ENCODE measurements at regions not wholly inside any gene's neighbourhood (a gene's known extent, or its start where the extent isn't known, plus 50 kb on each side); places are given as distances from the start of the nearest gene placed in this dataset.
"Not testable (repeated sequence)": the region's sequence is repeated elsewhere in the genome, so short reads cannot be mapped to it uniquely, and the experiment has no call there.

DNA sequence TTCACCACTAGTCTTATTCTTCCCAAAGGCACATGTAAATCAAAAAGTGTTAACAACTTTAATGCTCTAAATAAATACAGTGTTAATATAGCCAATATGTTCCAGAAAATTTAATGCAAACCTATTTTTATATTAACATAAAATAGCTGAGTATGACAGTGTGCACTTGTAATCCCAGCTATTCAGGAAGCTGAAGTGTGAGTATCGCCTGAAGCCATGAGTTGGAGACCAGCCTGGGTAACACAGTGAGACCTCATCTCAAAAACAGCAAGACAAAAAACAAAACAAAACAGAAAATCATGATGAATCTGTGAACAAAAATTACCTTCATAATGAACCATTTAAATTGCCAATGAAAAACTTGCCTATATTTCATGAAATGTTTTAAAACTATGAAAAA lies 798.9 kb downstream of the SLC6A15 start (continued):
- TF ChIP-seq GLIS3 (CRISPR knock-in tag; IDR thresholded peaks at IDR 0.05) (no peak), TOX (CRISPR knock-in tag; IDR thresholded peaks at IDR 0.05; ENCODE audit: borderline replicate concordance) (no peak), ZC3H10 (CRISPR knock-in tag; IDR thresholded peaks at IDR 0.05) (no peak), PATZ1 (CRISPR knock-in tag; IDR thresholded peaks at IDR 0.05; ENCODE audit: borderline replicate concordance) (no peak), OSR1 (CRISPR knock-in tag; IDR thresholded peaks at IDR 0.05) (no peak), RARB (CRISPR knock-in tag; IDR thresholded peaks at IDR 0.05) (no peak), ZFP30 (CRISPR knock-in tag; IDR thresholded peaks at IDR 0.05) (no peak), ESRRG (CRISPR knock-in tag; IDR thresholded peaks at IDR 0.05) (no peak), ZNF8 (CRISPR knock-in tag; IDR thresholded peaks at IDR 0.05) (no peak), ZNF565 (CRISPR knock-in tag; conservative IDR thresholded peaks at IDR 0.05; ENCODE audit: low read depth) (no peak)
- TF ChIP-seq, protein P1, sequence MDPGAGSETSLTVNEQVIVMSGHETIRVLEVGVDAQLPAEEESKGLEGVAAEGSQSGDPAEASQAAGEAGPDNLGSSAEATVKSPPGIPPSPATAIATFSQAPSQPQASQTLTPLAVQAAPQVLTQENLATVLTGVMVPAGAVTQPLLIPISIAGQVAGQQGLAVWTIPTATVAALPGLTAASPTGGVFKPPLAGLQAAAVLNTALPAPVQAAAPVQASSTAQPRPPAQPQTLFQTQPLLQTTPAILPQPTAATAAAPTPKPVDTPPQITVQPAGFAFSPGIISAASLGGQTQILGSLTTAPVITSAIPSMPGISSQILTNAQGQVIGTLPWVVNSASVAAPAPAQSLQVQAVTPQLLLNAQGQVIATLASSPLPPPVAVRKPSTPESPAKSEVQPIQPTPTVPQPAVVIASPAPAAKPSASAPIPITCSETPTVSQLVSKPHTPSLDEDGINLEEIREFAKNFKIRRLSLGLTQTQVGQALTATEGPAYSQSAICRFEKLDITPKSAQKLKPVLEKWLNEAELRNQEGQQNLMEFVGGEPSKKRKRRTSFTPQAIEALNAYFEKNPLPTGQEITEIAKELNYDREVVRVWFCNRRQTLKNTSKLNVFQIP (CRISPR knock-in tag; IDR thresholded peaks at IDR 0.05; ENCODE audit: borderline replicate concordance, low read depth), result no peak
- TF ChIP-seq, protein P2, sequence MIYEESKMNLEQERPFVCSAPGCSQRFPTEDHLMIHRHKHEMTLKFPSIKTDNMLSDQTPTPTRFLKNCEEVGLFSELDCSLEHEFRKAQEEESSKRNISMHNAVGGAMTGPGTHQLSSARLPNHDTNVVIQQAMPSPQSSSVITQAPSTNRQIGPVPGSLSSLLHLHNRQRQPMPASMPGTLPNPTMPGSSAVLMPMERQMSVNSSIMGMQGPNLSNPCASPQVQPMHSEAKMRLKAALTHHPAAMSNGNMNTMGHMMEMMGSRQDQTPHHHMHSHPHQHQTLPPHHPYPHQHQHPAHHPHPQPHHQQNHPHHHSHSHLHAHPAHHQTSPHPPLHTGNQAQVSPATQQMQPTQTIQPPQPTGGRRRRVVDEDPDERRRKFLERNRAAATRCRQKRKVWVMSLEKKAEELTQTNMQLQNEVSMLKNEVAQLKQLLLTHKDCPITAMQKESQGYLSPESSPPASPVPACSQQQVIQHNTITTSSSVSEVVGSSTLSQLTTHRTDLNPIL (CRISPR knock-in tag; IDR thresholded peaks at IDR 0.05; ENCODE audit: low read depth), result no peak

DNA sequence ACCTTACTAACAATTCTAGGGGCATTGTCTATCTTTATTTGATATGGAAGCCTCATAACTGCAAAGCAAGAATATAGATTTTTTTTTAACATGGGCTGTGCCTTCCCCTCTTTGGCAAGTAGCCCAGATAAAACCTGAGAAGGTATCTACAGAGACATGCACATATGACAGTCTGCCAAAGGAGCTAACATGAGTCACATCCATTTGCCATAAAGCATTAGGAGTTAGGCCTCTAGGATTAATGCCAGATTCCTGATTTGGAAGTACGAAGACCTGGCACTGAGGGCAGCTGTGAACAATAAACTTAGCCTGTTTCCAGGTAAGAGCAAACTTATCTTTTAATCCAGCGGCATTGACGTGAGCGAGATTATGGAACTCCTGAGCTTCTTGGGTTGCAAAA lies 808.7 kb downstream of the SLC6A15 start:
- peak; percentile 46 for TF ChIP-seq ISL1 (CRISPR knock-in tag; IDR thresholded peaks at IDR 0.05)

DNA sequence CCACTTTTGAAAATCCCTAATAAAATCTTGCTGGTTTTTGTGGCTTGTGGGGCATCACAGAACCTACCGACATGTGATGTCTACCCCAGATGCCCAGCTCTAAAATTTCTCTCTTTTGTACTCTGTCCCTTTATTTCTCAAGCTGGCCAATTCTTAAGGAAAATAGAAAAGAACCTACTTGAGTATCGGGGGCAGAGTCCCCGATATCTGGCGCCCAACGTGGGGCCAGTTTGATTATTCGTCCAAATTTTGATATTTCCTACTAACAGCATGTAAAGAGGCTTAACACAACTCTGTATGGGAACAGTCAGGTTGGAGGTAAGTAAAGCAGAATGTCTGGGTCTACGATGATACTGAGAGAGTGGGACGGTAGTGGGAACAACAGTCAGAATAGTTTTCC lies 810.6 kb downstream of the SLC6A15 start:
- ATAC-seq, result not testable (repeated sequence)

More for the DNA sequence above, 808.7 kb downstream of the SLC6A15 start:
- not testable (repeated sequence) for ATAC-seq

- not testable (repeated sequence) for ATAC-seq
Measured at GRCh38 chr12:84099591-84099990, 813.0 kb downstream of the SLC6A15 start.

GRCh38 chr12:84091651-84092050 lies 820.9 kb downstream of the SLC6A15 start:
- ATAC-seq, result no peak
- TF ChIP-seq RARB (CRISPR knock-in tag; IDR thresholded peaks at IDR 0.05) (no peak), TCF4 (CRISPR knock-in tag; IDR thresholded peaks at IDR 0.05; ENCODE audit: borderline replicate concordance) (no peak), ARNTL (CRISPR knock-in tag; IDR thresholded peaks at IDR 0.05; ENCODE audit: borderline replicate concordance, low read depth) (no peak), OSR1 (CRISPR knock-in tag; IDR thresholded peaks at IDR 0.05) (no peak), PPARA (CRISPR knock-in tag; IDR thresholded peaks at IDR 0.05; ENCODE audit: borderline replicate concordance) (no peak), ESRRG (CRISPR knock-in tag; IDR thresholded peaks at IDR 0.05) (no peak), CSDC2 (CRISPR knock-in tag; IDR thresholded peaks at IDR 0.05) (no peak), BACH2 (CRISPR knock-in tag; IDR thresholded peaks at IDR 0.05; ENCODE audit: borderline replicate concordance) (no peak), ZFP30 (CRISPR knock-in tag; IDR thresholded peaks at IDR 0.05) (no peak), ZNF8 (CRISPR knock-in tag; IDR thresholded peaks at IDR 0.05) (no peak), PATZ1 (CRISPR knock-in tag; IDR thresholded peaks at IDR 0.05; ENCODE audit: borderline replicate concordance) (no peak), ZNF70 (CRISPR knock-in tag; IDR thresholded peaks at IDR 0.05) (no peak), ZC3H10 (CRISPR knock-in tag; IDR thresholded peaks at IDR 0.05) (no peak), ZNF565 (CRISPR knock-in tag; conservative IDR thresholded peaks at IDR 0.05; ENCODE audit: low read depth) (no peak)

GRCh38 chr12:84089356-84089755 lies 823.2 kb downstream of the SLC6A15 start:
- ATAC-seq, result no peak
- TF ChIP-seq ZFP30 (CRISPR knock-in tag; IDR thresholded peaks at IDR 0.05), result no peak
- no peak for TF ChIP-seq TSHZ2 (CRISPR knock-in tag; IDR thresholded peaks at IDR 0.05)
- TF ChIP-seq BACH2 (CRISPR knock-in tag; IDR thresholded peaks at IDR 0.05; ENCODE audit: borderline replicate concordance), result no peak
- TF ChIP-seq OSR1 (CRISPR knock-in tag; IDR thresholded peaks at IDR 0.05), result no peak
- TF ChIP-seq TCF4 (CRISPR knock-in tag; IDR thresholded peaks at IDR 0.05; ENCODE audit: borderline replicate concordance), result no peak
- no peak for TF ChIP-seq ZNF8 (CRISPR knock-in tag; IDR thresholded peaks at IDR 0.05)
- TF ChIP-seq, protein P3, sequence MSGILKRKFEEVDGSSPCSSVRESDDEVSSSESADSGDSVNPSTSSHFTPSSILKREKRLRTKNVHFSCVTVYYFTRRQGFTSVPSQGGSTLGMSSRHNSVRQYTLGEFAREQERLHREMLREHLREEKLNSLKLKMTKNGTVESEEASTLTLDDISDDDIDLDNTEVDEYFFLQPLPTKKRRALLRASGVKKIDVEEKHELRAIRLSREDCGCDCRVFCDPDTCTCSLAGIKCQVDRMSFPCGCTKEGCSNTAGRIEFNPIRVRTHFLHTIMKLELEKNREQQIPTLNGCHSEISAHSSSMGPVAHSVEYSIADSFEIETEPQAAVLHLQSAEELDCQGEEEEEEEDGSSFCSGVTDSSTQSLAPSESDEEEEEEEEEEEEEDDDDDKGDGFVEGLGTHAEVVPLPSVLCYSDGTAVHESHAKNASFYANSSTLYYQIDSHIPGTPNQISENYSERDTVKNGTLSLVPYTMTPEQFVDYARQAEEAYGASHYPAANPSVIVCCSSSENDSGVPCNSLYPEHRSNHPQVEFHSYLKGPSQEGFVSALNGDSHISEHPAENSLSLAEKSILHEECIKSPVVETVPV (CRISPR knock-in tag; IDR thresholded peaks at IDR 0.05), result no peak
- no peak for TF ChIP-seq SNAI2 (CRISPR knock-in tag; IDR thresholded peaks at IDR 0.05)

Data from SK-N-SH treated with all-trans-retinoic acid at 6 μM for 48 hours (cell line).